ENCODE measurements at regions not wholly inside any gene's neighbourhood (a gene's known extent, or its start where the extent isn't known, plus 50 kb on each side); places are given as distances from the start of the nearest gene placed in this dataset.

- no peak for DNase-seq (ENCODE audit: low read depth)
Measured at GRCh38 chr6:74879976-74880375, 325.9 kb downstream of the COL12A1 start.

- DNase-seq (ENCODE audit: low read depth), result peak; percentile 89
Measured at GRCh38 chr6:74879234-74879633, 326.6 kb downstream of the COL12A1 start.

- no peak for DNase-seq (ENCODE audit: low read depth)
Measured at GRCh38 chr6:74875193-74875592, 330.7 kb downstream of the COL12A1 start.

GRCh38 chr6:74872754-74873476 is 332.9 kb downstream of the COL12A1 start:
- no peak for DNase-seq (ENCODE audit: low read depth)

- DNase-seq (ENCODE audit: low read depth), result peak; percentile 91
Measured at GRCh38 chr6:74871757-74872156, 334.1 kb downstream of the COL12A1 start.

- peak; percentile 39 for DNase-seq (ENCODE audit: low read depth)
Measured at GRCh38 chr6:74870403-74870802, 335.4 kb downstream of the COL12A1 start.

- no peak for DNase-seq (ENCODE audit: low read depth)
Measured at GRCh38 chr6:74867291-74867690, 338.6 kb downstream of the COL12A1 start.

GRCh38 chr6:74863968-74864367 is 341.9 kb downstream of the COL12A1 start:
- no peak for DNase-seq (ENCODE audit: low read depth)

GRCh38 chr6:74860456-74860855 is 345.4 kb downstream of the COL12A1 start:
- DNase-seq (ENCODE audit: low read depth), result no peak

- DNase-seq (ENCODE audit: low read depth), result no peak
Measured at GRCh38 chr6:74857157-74857556, 348.7 kb downstream of the COL12A1 start.

GRCh38 chr6:74853991-74854390 is 351.9 kb downstream of the COL12A1 start:
- no peak for DNase-seq (ENCODE audit: low read depth)

GRCh38 chr6:74851596-74851995 is 354.3 kb downstream of the COL12A1 start:
- DNase-seq (ENCODE audit: low read depth), result peak; percentile 51

- DNase-seq (ENCODE audit: low read depth), result no peak
Measured at GRCh38 chr6:74840953-74841352, 364.9 kb downstream of the COL12A1 start.

- DNase-seq (ENCODE audit: low read depth), result no peak
Measured at GRCh38 chr6:74834967-74835366, 370.9 kb downstream of the COL12A1 start.

GRCh38 chr6:74826263-74826662 is 379.6 kb downstream of the COL12A1 start:
- no peak for DNase-seq (ENCODE audit: low read depth)

GRCh38 chr6:74814440-74814839 is 391.4 kb downstream of the COL12A1 start:
- peak; percentile 3 for DNase-seq (ENCODE audit: low read depth)

- no peak for DNase-seq (ENCODE audit: low read depth)
Measured at GRCh38 chr6:74807674-74808073, 398.2 kb downstream of the COL12A1 start.

- no peak for DNase-seq (ENCODE audit: low read depth)
Measured at GRCh38 chr6:74805916-74806696, 399.7 kb downstream of the COL12A1 start.

- peak; percentile 4 for DNase-seq (ENCODE audit: low read depth)
Measured at GRCh38 chr6:74798302-74798701, 407.6 kb downstream of the COL12A1 start.

GRCh38 chr6:74785236-74785635 is 420.6 kb downstream of the COL12A1 start:
- peak; percentile 22 for DNase-seq (ENCODE audit: low read depth)

GRCh38 chr6:74782346-74782745 is 423.5 kb downstream of the COL12A1 start:
- DNase-seq (ENCODE audit: low read depth), result no peak

GRCh38 chr6:74780831-74781230 is 425.0 kb downstream of the COL12A1 start:
- DNase-seq (ENCODE audit: low read depth), result peak; percentile 8

GRCh38 chr6:74768738-74769137 is 437.1 kb downstream of the COL12A1 start:
- no peak for DNase-seq (ENCODE audit: low read depth)

Measured in M059J (cell line).